ENCODE measurements at regions not wholly inside any gene's neighbourhood (a gene's known extent, or its start where the extent isn't known, plus 50 kb on each side); places are given as distances from the start of the nearest gene placed in this dataset.

DNA sequence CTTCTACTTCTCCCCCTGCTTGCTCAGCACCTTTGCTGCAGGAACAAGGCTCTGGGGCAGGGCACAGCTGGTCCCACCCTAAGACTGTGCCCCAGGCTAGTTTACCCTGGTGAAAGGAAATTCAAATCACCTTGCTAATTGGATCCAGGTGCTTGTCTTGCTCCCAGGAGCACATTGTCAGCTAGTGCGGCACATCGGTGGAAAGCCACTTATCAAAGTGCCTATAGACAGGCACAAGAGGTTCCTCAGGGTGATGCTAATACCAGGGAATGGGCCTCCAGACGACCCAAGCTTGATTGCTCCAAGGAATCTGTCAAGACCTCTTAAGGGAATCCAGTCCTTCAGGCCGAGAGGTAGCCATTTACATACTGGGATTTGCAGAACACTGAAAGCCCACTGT is 64.5 kb upstream of the PRPS1 start:
- peaks cover 31% of the 10 kb centered on the region for H3K4me1 Mint-ChIP-seq
- H3K36me3 ChIP-seq (ENCODE audit: control insufficient read depth, insufficient read depth, low read length) = no peaks in the 10 kb centered on the region
- DNase-seq = peak; percentile 84
- H3K4me3 ChIP-seq (ENCODE audit: low read length) = no peak overlapping the region
- no peaks in the 10 kb centered on the region for H3K9me3 ChIP-seq (ENCODE audit: control insufficient read depth, low read length)
- no peaks in the 10 kb centered on the region for H3K4me1 ChIP-seq (ENCODE audit: control insufficient read depth, insufficient read depth, low read length)
- H3K27ac Mint-ChIP-seq = no peak overlapping the region
- WGBS, 2 experiments (ENCODE audit: insufficient coverage in 1 of 2, insufficient read length in 1 of 2) = 39 to 60% methylated on average over 1 to 4 of the region's 4 CpGs
- no peaks in the 10 kb centered on the region for H3K36me3 Mint-ChIP-seq (ENCODE audit: low read depth)
- H3K4me3 Mint-ChIP-seq = no peak overlapping the region
- H3K27ac ChIP-seq (ENCODE audit: low read depth, low read length) = no peak overlapping the region
- no peak for TF ChIP-seq CTCF (conservative IDR thresholded peaks at IDR 0.05)
- H3K27me3 ChIP-seq (ENCODE audit: control insufficient read depth, insufficient read depth, low read length, poor library complexity, severe bottlenecking) = no peaks in the 10 kb centered on the region
- peaks cover 30% of the 10 kb centered on the region for H3K9me3 Mint-ChIP-seq
- peaks cover 2% of the 10 kb centered on the region for H3K27me3 Mint-ChIP-seq (ENCODE audit: insufficient read depth)
- H3K9ac ChIP-seq (ENCODE audit: extremely low read depth, low read length, poor library complexity, severe bottlenecking) = no peak overlapping the region

DNA sequence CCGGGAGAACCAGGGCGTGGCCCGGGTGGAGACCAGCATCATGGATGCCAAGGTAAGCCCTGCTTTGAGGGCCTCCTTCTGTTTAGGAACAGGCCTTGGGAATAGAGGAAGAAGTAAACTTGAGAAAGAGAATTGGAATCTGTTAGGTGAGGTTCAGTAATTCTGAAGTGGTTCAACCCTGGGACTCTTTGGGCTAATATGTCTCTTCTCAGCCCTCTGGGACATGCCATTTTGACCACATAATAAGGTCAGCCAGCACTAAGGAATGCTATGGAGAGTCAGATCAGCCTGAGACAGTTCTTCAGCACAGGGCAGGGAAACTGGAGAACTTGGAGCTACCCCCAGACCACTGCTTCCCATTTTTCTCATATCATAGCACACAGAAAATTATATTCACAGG is 63.3 kb upstream of the PRPS1 start:
- no peaks in the 10 kb centered on the region for H3K36me3 ChIP-seq (ENCODE audit: control insufficient read depth, insufficient read depth, low read length)
- Mint-ChIP-seq H3K27me3 (ENCODE audit: insufficient read depth) (peaks cover 2% of the 10 kb centered on the region), H3K4me1 (peaks cover 31% of the 10 kb centered on the region), H3K9me3 (peaks cover 40% of the 10 kb centered on the region), H3K36me3 (ENCODE audit: low read depth) (no peaks in the 10 kb centered on the region), H3K4me3 (no peak overlapping the region), H3K27ac (no peak overlapping the region)
- no peaks in the 10 kb centered on the region for H3K9me3 ChIP-seq (ENCODE audit: control insufficient read depth, low read length)
- H3K27me3 ChIP-seq (ENCODE audit: control insufficient read depth, insufficient read depth, low read length, poor library complexity, severe bottlenecking) = no peaks in the 10 kb centered on the region
- 92% methylated on average over 3 of the region's 3 CpGs; no CpG with 5 or more reads in 1 of the 2 experiments for WGBS, 2 experiments (ENCODE audit: insufficient coverage in 1 of 2, insufficient read length in 1 of 2)
- TF ChIP-seq CTCF (conservative IDR thresholded peaks at IDR 0.05) = no peak
- DNase-seq = no peak
- H3K4me1 ChIP-seq (ENCODE audit: control insufficient read depth, insufficient read depth, low read length) = no peaks in the 10 kb centered on the region
- no peak overlapping the region for H3K9ac ChIP-seq (ENCODE audit: extremely low read depth, low read length, poor library complexity, severe bottlenecking)
- H3K4me3 ChIP-seq (ENCODE audit: low read length) = no peak overlapping the region
- H3K27ac ChIP-seq (ENCODE audit: low read depth, low read length) = no peak overlapping the region

GRCh38 chrX:107565931-107566603 is 62.2 kb upstream of the PRPS1 start:
- H3K27ac ChIP-seq (ENCODE audit: low read depth, low read length) = peak overlapping the region; percentile 11
- Mint-ChIP-seq H3K4me3 (no peak overlapping the region), H3K4me1 (peaks cover 31% of the 10 kb centered on the region)

More at GRCh38 chrX:107565931-107566603, 62.2 kb upstream of the PRPS1 start:
- DNase-seq = peak; percentile 90
- Mint-ChIP-seq H3K36me3 (ENCODE audit: low read depth) (no peaks in the 10 kb centered on the region), H3K27ac (peak overlapping the region; percentile 59), H3K9me3 (peaks cover 41% of the 10 kb centered on the region), H3K27me3 (ENCODE audit: insufficient read depth) (no peaks in the 10 kb centered on the region)
- TF ChIP-seq CTCF (conservative IDR thresholded peaks at IDR 0.05) = no peak
- Histone ChIP-seq H3K9me3 (ENCODE audit: control insufficient read depth, low read length) (no peaks in the 10 kb centered on the region), H3K4me1 (ENCODE audit: control insufficient read depth, insufficient read depth, low read length) (no peaks in the 10 kb centered on the region), H3K36me3 (ENCODE audit: control insufficient read depth, insufficient read depth, low read length) (no peaks in the 10 kb centered on the region), H3K27me3 (ENCODE audit: control insufficient read depth, insufficient read depth, low read length, poor library complexity, severe bottlenecking) (no peaks in the 10 kb centered on the region), H3K4me3 (ENCODE audit: low read length) (no peak overlapping the region), H3K9ac (ENCODE audit: extremely low read depth, low read length, poor library complexity, severe bottlenecking) (no peak overlapping the region)
- WGBS, 2 experiments (ENCODE audit: insufficient coverage in 1 of 2, insufficient read length in 1 of 2) = 57% methylated on average over 7 of the region's 7 CpGs; no CpG with 5 or more reads in 1 of the 2 experiments
